SU-DHL-6 (cell line): ENCODE measurements at regions not wholly inside any gene's neighbourhood (a gene's known extent, or its start where the extent isn't known, plus 50 kb on each side); places are given as distances from the start of the nearest gene placed in this dataset.

Source experiments
- EZH2phosphoT487 ChIP-seq: fragments of 200-600 bp; sonication (generic), shearing (Covaris generic); conservative IDR thresholded peaks from 2 replicates; pipeline ENCODE4 v1.6.1; 2018; ENCODE audit warnings: mild to moderate bottlenecking, antibody characterized with exemption, low read length, moderate library complexity, mixed read lengths
- TF ChIP-seq, protein P1 (sequence below): fragments of 200-600 bp; sonication (generic); IDR thresholded peaks from one replicate; pipeline ENCODE4 v1.5.1; 2017; ENCODE audit warnings: antibody characterized with exemption, mild to moderate bottlenecking, low read length, moderate library complexity; ENCODE audit not compliant: insufficient read depth, poor library complexity, severe bottlenecking

DNA sequence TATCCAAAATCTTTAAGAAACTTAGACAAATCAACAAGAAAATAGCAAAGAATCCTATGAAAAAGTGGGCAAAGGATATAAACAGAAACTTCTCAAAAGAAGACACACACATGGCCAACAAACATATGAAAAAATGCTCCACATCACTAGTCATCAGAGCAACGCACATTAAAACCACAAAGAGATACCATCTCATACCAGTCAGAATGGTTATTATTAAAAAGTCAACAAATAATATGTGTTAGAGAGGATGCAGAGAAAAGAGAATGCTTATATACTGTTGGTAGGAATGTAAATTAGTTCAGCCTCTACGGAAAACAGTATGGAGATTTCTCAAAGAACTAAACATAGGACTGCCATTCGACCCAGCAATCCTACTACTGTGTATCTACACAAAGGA, 212.0 kb upstream of the DTNBP1 start:
- TF ChIP-seq, protein P1, sequence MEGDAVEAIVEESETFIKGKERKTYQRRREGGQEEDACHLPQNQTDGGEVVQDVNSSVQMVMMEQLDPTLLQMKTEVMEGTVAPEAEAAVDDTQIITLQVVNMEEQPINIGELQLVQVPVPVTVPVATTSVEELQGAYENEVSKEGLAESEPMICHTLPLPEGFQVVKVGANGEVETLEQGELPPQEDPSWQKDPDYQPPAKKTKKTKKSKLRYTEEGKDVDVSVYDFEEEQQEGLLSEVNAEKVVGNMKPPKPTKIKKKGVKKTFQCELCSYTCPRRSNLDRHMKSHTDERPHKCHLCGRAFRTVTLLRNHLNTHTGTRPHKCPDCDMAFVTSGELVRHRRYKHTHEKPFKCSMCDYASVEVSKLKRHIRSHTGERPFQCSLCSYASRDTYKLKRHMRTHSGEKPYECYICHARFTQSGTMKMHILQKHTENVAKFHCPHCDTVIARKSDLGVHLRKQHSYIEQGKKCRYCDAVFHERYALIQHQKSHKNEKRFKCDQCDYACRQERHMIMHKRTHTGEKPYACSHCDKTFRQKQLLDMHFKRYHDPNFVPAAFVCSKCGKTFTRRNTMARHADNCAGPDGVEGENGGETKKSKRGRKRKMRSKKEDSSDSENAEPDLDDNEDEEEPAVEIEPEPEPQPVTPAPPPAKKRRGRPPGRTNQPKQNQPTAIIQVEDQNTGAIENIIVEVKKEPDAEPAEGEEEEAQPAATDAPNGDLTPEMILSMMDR: no peak
- no peak for TF ChIP-seq EZH2phosphoT487
